ENCODE measurements at regions not wholly inside any gene's neighbourhood (a gene's known extent, or its start where the extent isn't known, plus 50 kb on each side); places are given as distances from the start of the nearest gene placed in this dataset.

DNA sequence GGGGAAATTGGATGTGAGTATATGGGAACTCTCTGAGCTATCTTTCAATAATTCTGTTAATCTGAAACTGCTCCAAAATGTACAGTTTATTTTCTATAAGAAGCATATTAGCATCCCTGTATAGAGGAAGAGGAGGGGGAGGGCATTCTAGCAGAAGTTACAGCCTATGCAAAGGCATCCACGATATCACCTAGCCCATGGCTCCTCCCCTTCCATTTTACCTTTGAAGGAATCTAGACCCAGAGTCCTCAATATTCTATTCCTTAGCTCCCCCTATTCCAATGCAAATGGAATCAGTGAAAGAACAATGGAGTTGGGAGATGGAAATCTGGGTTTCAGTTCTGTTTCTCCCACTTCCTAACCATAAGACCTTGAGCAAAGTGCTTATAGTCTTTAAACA, 132.9 kb upstream of the IFNE start:
- Histone ChIP-seq H3K27ac (no peak overlapping the region), H3K36me3 (no peaks in the 10 kb centered on the region), H3K4me3 (no peak overlapping the region), H3K9me3 (no peaks in the 10 kb centered on the region), H3K27me3 (replicated peaks in 1 of 7) (peaks cover 0 to 22% (median 0%) of the 10 kb centered on the region in 7 donors), H3K4me1 (no peaks in the 10 kb centered on the region)
- intact Hi-C loops (cut with DNase I; ENCODE audit: low total_unique reads): no loop called here
- WGBS, 5 donors: 39 to 48% (median 40%) methylated on average over 1 of the region's 1 CpG
- TF ChIP-seq POLR2A (IDR thresholded peaks at IDR 0.05): no peak
- TF ChIP-seq, protein P1, sequence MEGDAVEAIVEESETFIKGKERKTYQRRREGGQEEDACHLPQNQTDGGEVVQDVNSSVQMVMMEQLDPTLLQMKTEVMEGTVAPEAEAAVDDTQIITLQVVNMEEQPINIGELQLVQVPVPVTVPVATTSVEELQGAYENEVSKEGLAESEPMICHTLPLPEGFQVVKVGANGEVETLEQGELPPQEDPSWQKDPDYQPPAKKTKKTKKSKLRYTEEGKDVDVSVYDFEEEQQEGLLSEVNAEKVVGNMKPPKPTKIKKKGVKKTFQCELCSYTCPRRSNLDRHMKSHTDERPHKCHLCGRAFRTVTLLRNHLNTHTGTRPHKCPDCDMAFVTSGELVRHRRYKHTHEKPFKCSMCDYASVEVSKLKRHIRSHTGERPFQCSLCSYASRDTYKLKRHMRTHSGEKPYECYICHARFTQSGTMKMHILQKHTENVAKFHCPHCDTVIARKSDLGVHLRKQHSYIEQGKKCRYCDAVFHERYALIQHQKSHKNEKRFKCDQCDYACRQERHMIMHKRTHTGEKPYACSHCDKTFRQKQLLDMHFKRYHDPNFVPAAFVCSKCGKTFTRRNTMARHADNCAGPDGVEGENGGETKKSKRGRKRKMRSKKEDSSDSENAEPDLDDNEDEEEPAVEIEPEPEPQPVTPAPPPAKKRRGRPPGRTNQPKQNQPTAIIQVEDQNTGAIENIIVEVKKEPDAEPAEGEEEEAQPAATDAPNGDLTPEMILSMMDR (IDR thresholded peaks at IDR 0.05 in 8 of 11, conservative IDR thresholded peaks at IDR 0.05 in 3 of 11): no peak
- TF ChIP-seq POLR2AphosphoS5 (IDR thresholded peaks at IDR 0.05): no peak
- DNase-seq: no peak

DNA sequence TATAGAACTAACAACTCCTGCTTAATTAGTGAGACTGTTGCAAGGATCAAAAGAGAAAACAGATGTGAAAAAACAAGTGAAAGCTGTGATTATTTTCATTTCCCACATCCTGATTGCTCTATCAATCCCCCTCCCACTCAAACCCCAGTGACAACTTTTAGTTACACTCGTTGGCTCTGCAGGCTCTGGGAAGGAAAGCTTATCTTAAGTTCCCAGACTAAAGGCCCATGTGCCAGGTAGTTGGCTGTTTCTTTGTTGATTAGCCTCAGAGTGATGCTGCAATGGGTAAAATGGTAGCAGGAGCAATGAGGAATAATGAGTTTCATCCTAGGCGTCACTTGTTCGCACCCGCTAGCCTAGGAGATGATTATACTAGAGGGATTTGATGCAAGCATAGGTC, 133.3 kb upstream of the IFNE start:
- TF ChIP-seq POLR2AphosphoS5 (IDR thresholded peaks at IDR 0.05) (no peak), POLR2A (IDR thresholded peaks at IDR 0.05) (no peak)
- TF ChIP-seq, protein P1 (IDR thresholded peaks at IDR 0.05 in 8 of 11, conservative IDR thresholded peaks at IDR 0.05 in 3 of 11): no peak
- no peaks in the 10 kb centered on the region for H3K9me3 ChIP-seq
- intact Hi-C loops (cut with DNase I; ENCODE audit: low total_unique reads): no loop called here
- peaks cover 0 to 22% (median 0%) of the 10 kb centered on the region in 7 donors for H3K27me3 ChIP-seq (replicated peaks in 1 of 7)
- DNase-seq: no peak
- H3K36me3 ChIP-seq: no peaks in the 10 kb centered on the region
- no peak overlapping the region for H3K27ac ChIP-seq
- no peak overlapping the region for H3K4me3 ChIP-seq
- 72 to 80% (median 78%) methylated on average over 4 of the region's 4 CpGs for WGBS, 5 donors
- no peaks in the 10 kb centered on the region for H3K4me1 ChIP-seq

DNA sequence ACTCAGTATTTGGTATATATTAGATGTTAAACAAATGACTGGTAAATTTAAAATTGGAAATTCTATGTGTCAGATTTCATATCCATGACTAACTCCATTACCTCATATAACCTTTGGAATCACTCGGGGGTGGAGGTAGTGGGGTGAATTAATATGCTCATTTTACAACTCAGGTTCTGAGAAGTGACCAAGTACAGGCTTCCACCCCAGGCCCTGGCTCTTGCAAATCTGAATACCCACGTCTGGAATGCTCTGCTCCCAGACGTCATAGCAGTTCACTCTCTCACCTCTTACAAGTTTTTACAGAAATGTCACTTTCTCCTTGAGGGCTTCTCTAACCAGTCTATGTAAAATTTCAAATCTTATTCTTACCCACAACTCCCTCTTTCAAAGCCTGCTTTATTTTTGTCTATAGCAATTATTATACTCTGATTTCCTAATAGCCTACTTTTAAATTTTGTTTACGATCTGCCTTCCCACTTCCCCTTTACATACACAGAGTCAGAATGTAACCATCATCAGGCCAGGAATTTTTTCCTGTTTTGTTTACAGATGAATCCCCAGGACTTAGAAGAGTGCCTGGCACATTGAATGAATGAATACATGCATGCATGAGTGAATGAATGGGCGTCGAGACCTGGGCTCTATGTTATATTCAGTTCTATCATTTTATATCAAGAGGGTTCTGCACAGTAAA, 134.1 kb upstream of the IFNE start:
- WGBS, 5 donors: 78 to 89% (median 81%) methylated on average over 6 of the region's 6 CpGs
- no peaks in the 10 kb centered on the region for H3K4me1 ChIP-seq
- H3K27me3 ChIP-seq (replicated peaks in 1 of 7): peaks cover 0 to 20% (median 0%) of the 10 kb centered on the region in 7 donors
- H3K36me3 ChIP-seq: no peaks in the 10 kb centered on the region
- intact Hi-C loops (cut with DNase I; ENCODE audit: low total_unique reads): no loop called here
- H3K9me3 ChIP-seq: no peaks in the 10 kb centered on the region
- H3K27ac ChIP-seq: no peak overlapping the region
- H3K4me3 ChIP-seq: no peak overlapping the region
- TF ChIP-seq, protein P1 (IDR thresholded peaks at IDR 0.05 in 8 of 11, conservative IDR thresholded peaks at IDR 0.05 in 3 of 11): no peak
- no peak for TF ChIP-seq POLR2A (IDR thresholded peaks at IDR 0.05)
- no peak for TF ChIP-seq POLR2AphosphoS5 (IDR thresholded peaks at IDR 0.05)
- no peak for DNase-seq

DNA sequence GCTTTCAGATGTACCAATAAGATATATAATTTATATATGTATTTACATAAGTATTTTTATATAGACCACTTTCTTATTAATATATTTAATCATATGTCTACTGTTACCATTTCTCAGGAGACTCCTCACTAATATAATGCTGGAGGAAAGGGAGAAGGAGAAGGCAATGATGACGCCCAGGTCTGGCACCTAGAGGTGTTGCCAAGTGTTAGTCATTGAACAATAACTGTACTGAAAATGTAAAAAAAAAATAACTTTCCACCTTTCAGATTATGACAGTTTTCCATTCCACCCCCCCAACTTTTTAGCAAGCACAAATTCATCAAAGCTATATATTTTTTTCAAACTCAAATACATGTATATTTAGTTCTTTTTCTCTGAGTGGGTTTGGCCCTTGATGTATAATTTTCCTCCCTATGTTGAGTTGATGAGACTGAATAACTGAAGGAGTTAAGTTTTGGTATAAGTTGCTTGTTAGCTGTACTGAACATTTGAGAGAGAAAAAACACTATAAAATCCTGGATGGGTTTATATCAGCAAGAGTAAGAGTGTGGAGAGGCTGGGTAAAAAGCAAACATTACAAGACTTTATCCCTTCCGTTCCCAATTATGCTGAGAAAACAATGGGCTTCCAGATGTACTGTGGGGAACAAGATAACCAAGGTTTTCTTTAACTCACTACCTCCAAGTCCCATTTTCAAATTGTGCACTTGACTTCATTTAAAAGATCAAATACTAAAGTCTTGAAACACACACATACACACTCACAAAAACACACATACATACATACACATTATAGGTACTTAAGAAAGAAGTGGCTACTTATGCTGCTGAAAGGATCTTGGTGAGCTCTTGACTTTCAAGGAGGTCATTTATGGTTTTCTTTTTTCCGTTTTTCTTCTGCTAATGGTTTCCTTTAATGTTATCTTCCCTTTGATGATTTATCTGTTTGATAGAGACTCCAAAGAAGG, 142.8 kb upstream of the IFNE start:
- DNase-seq: no peak
- TF ChIP-seq POLR2A (IDR thresholded peaks at IDR 0.05) (no peak), POLR2AphosphoS5 (IDR thresholded peaks at IDR 0.05) (no peak)
- TF ChIP-seq, protein P1 (IDR thresholded peaks at IDR 0.05 in 8 of 11, conservative IDR thresholded peaks at IDR 0.05 in 3 of 11): no peak
- no peaks in the 10 kb centered on the region for H3K4me1 ChIP-seq
- H3K9me3 ChIP-seq: peaks cover 0 to 9% (median 0%) of the 10 kb centered on the region in 8 donors
- 52 to 75% (median 65%) methylated on average over 3 of the region's 3 CpGs for WGBS, 5 donors
- no peak overlapping the region for H3K27ac ChIP-seq
- H3K4me3 ChIP-seq: no peak overlapping the region
- intact Hi-C loops (cut with DNase I; ENCODE audit: low total_unique reads): no loop called here
- no peaks in the 10 kb centered on the region for H3K36me3 ChIP-seq
- H3K27me3 ChIP-seq (replicated peaks in 1 of 7): peaks cover 0 to 16% (median 0%) of the 10 kb centered on the region in 7 donors
